Keratinocyte (primary cell): ENCODE measurements at regions not wholly inside any gene's neighbourhood (a gene's known extent, or its start where the extent isn't known, plus 50 kb on each side); places are given as distances from the start of the nearest gene placed in this dataset.

ENCODE experiments used
- DNase-seq: peaks from one replicate; pipeline ENCODE4 v3.0.0-alpha.2; 2011; ENCODE audit warnings: low read depth, missing footprints, low spot score
- FAIRE-seq: peaks from 2 replicates; lab custom pipeline; 2011; peaks lifted over from hg19 to GRCh38; lab: Jason Lieb, UNC
- H2AFZ ChIP-seq: 2 replicates; pipeline ENCODE4 v1.6.0; 2012; ENCODE audit warnings: low read length, control low read depth, inconsistent platforms; ENCODE audit not compliant: control insufficient read depth
- H3K27ac ChIP-seq: 2 replicates; pipeline ENCODE4 v1.5.1; 2011; ENCODE audit warnings: low read length; ENCODE audit not compliant: control insufficient read depth, insufficient read depth
- H3K27me3 ChIP-seq: 3 replicates; pipeline ENCODE4 v1.6.0; 2011; ENCODE audit warnings: low read length; ENCODE audit not compliant: control insufficient read depth, insufficient read depth; ENCODE audit errors: extremely low read depth
- H3K36me3 ChIP-seq, 2 experiments: 2 replicates in 1 of 2; 3 replicates in 1 of 2; pipeline ENCODE4 v1.5.1; 2011; ENCODE audit warnings: low read length in 2 of 2, mild to moderate bottlenecking in 1 of 2; ENCODE audit not compliant: control insufficient read depth in 2 of 2, insufficient read depth in 2 of 2; ENCODE audit errors: extremely low read depth in 1 of 2
- H3K4me1 ChIP-seq: 3 replicates; pipeline ENCODE4 v1.5.1; 2011; ENCODE audit warnings: low read length; ENCODE audit not compliant: control insufficient read depth, insufficient read depth; ENCODE audit errors: extremely low read depth
- H3K4me2 ChIP-seq: 3 replicates; pipeline ENCODE4 v1.6.0; 2011; ENCODE audit warnings: low read depth, low read length; ENCODE audit not compliant: control insufficient read depth, insufficient read depth; ENCODE audit errors: extremely low read depth
- H3K4me3 ChIP-seq, 3 experiments: fragments of 200-600 bp in 1 of 3; sonication (generic) in 1 of 3; 2 replicates in 2 of 3; 3 replicates in 1 of 3; pipeline ENCODE4 v1.5.1; 2011 to 2016; ENCODE audit warnings: low read length in 3 of 3, mild to moderate bottlenecking in 3 of 3, control low read depth in 2 of 3, inconsistent platforms in 1 of 3, low read depth in 1 of 3, mixed read lengths in 1 of 3, mixed run types in 1 of 3, moderate library complexity in 1 of 3; ENCODE audit not compliant: control insufficient read depth in 2 of 3, insufficient read depth in 2 of 3; ENCODE audit errors: extremely low read depth in 1 of 3
- H3K79me2 ChIP-seq: 2 replicates; pipeline ENCODE4 v1.6.0; 2012; ENCODE audit warnings: low read length; ENCODE audit not compliant: control insufficient read depth, insufficient read depth
- H3K9ac ChIP-seq: 3 replicates; pipeline ENCODE4 v1.6.0; 2011; ENCODE audit warnings: low read length; ENCODE audit not compliant: control insufficient read depth, insufficient read depth; ENCODE audit errors: extremely low read depth
- H3K9me1 ChIP-seq: 3 replicates; pipeline ENCODE4 v1.6.0; 2011; ENCODE audit warnings: low read length; ENCODE audit not compliant: control insufficient read depth, insufficient read depth; ENCODE audit errors: extremely low read depth
- H3K9me3 ChIP-seq: 2 replicates; pipeline ENCODE4 v1.5.1; 2012; ENCODE audit warnings: low read depth, low read length; ENCODE audit not compliant: control insufficient read depth
- H4K20me1 ChIP-seq: 3 replicates; pipeline ENCODE4 v1.6.0; 2011; ENCODE audit warnings: low read length; ENCODE audit not compliant: control insufficient read depth, insufficient read depth; ENCODE audit errors: extremely low read depth
- EZH2 ChIP-seq: IDR thresholded peaks from one replicate; pipeline ENCODE4 v1.6.1; 2012; ENCODE audit warnings: inconsistent platforms, mild to moderate bottlenecking, low read length, moderate library complexity
- dilution Hi-C: fragments of 300-500 bp; cut with MboI; formaldehyde crosslinking; loops from one replicate; pipeline ENCODE4 v1.7.0; 2020; ENCODE audit warnings: low sequenced_read_pairs; ENCODE audit not compliant: extremely low pct_ligation_motif_present
- TF ChIP-seq, protein P1 (sequence below), 3 experiments: IDR thresholded peaks in 1 of 3; conservative IDR thresholded peaks in 1 of 3; optimal IDR thresholded peaks in 1 of 3; 2 replicates in 2 of 3; 3 replicates in 1 of 3; pipeline versions ENCODE3 to v1.5.1; 2011; ENCODE audit warnings: low read length in 3 of 3, mild to moderate bottlenecking in 3 of 3, moderate library complexity in 2 of 3, control low read depth in 1 of 3, inconsistent platforms in 1 of 3; ENCODE audit not compliant: insufficient read depth in 2 of 3; ENCODE audit errors: extremely low read depth in 1 of 3

DNA sequence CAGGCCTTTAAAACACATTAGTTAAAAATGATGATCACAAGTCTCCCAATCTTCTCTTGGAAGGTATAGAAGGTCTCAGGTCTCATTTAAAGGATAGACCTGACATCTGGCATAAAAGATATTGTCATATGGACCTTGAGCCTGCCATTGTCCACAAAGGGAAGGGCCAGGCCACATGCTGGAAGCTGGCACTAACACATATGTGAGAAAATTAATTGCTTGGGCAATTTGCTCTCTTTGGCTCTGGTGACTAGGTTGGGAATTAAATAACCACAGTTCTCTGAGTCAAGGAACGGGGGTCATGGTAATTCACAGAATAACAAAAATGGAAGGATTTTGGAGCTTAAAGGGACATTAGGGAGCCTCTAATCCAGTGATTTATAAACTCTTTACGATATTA lies 727.3 kb downstream of the BCL11A start:
- dilution Hi-C loops: no loop called here
- Histone ChIP-seq H3K4me1 (no peaks in the 10 kb centered on the region), H3K4me2 (no peak overlapping the region), H3K36me3 (no peaks in the 10 kb centered on the region), H3K79me2 (no peaks in the 10 kb centered on the region), H3K27me3 (no peaks in the 10 kb centered on the region), H2AFZ (no peak overlapping the region), H3K9me3 (no peaks in the 10 kb centered on the region), H3K4me3 (no peak overlapping the region), H3K9ac (no peak overlapping the region), H3K27ac (no peak overlapping the region), H3K9me1 (no peaks in the 10 kb centered on the region), H4K20me1 (no peaks in the 10 kb centered on the region)
- no peak for DNase-seq
- TF ChIP-seq EZH2: no peak
- TF ChIP-seq, protein P1, sequence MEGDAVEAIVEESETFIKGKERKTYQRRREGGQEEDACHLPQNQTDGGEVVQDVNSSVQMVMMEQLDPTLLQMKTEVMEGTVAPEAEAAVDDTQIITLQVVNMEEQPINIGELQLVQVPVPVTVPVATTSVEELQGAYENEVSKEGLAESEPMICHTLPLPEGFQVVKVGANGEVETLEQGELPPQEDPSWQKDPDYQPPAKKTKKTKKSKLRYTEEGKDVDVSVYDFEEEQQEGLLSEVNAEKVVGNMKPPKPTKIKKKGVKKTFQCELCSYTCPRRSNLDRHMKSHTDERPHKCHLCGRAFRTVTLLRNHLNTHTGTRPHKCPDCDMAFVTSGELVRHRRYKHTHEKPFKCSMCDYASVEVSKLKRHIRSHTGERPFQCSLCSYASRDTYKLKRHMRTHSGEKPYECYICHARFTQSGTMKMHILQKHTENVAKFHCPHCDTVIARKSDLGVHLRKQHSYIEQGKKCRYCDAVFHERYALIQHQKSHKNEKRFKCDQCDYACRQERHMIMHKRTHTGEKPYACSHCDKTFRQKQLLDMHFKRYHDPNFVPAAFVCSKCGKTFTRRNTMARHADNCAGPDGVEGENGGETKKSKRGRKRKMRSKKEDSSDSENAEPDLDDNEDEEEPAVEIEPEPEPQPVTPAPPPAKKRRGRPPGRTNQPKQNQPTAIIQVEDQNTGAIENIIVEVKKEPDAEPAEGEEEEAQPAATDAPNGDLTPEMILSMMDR (optimal IDR thresholded peaks at IDR 0.05 in 1 of 3, IDR thresholded peaks at IDR 0.05 in 1 of 3, conservative IDR thresholded peaks at IDR 0.05 in 1 of 3; ENCODE audit: extremely low read depth in 1 of 3, insufficient read depth in 2 of 3, low read length in 3 of 3): no peak
- FAIRE-seq: no peak

DNA sequence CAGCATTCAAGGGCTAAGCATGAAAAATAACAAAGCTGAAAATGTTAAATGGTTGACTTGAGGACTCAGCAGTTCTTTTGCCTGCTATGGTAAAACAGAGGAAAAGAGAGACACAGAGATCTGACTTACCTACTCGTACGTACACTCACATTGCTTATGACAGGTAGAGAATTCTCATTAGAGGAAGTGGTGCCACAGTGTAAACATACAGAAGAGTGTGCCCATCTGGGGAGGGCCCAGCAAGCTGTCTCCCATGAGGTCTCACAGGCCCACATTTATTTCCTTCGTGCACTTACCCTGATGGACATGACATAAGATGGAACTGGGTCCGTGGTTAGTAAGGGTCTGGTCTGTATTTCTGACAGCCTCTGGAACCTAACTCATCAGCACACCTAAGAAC lies 729.1 kb downstream of the BCL11A start:
- Histone ChIP-seq H3K4me3 (no peak overlapping the region), H3K4me2 (no peak overlapping the region), H3K79me2 (no peaks in the 10 kb centered on the region), H3K27ac (no peak overlapping the region), H3K4me1 (no peaks in the 10 kb centered on the region), H3K27me3 (no peaks in the 10 kb centered on the region), H3K9ac (no peak overlapping the region), H3K36me3 (no peaks in the 10 kb centered on the region), H2AFZ (no peak overlapping the region), H4K20me1 (no peaks in the 10 kb centered on the region), H3K9me1 (no peaks in the 10 kb centered on the region), H3K9me3 (no peaks in the 10 kb centered on the region)
- TF ChIP-seq, protein P1 (optimal IDR thresholded peaks at IDR 0.05 in 1 of 3, IDR thresholded peaks at IDR 0.05 in 1 of 3, conservative IDR thresholded peaks at IDR 0.05 in 1 of 3; ENCODE audit: extremely low read depth in 1 of 3, insufficient read depth in 2 of 3, low read length in 3 of 3): no peak
- no peak for TF ChIP-seq EZH2
- FAIRE-seq (no peak), DNase-seq (no peak)
- dilution Hi-C loops: no loop called here
